ENCODE measurements at regions not wholly inside any gene's neighbourhood (a gene's known extent, or its start where the extent isn't known, plus 50 kb on each side); places are given as distances from the start of the nearest gene placed in this dataset.

- no peak for FAIRE-seq
Observed at GRCh38 chr1:199723250-199723956, 304.1 kb upstream of the NR5A2 start.

GRCh38 chr1:199724049-199724448 lies 303.5 kb upstream of the NR5A2 start:
- no peak for FAIRE-seq

- FAIRE-seq = no peak
Observed at GRCh38 chr1:199725002-199725565, 302.4 kb upstream of the NR5A2 start.

GRCh38 chr1:199727682-199728081 lies 299.8 kb upstream of the NR5A2 start:
- no peak for FAIRE-seq

- FAIRE-seq = no peak
Observed at GRCh38 chr1:199728345-199728744, 299.2 kb upstream of the NR5A2 start.

- FAIRE-seq = no peak
Observed at GRCh38 chr1:199733125-199733524, 294.4 kb upstream of the NR5A2 start.

GRCh38 chr1:199734186-199734585 lies 293.3 kb upstream of the NR5A2 start:
- no peak for FAIRE-seq

GRCh38 chr1:199735660-199736059 lies 291.9 kb upstream of the NR5A2 start:
- no peak for FAIRE-seq

- FAIRE-seq = no peak
Observed at GRCh38 chr1:199736646-199737045, 290.9 kb upstream of the NR5A2 start.

- no peak for FAIRE-seq
Observed at GRCh38 chr1:199741586-199741985, 285.9 kb upstream of the NR5A2 start.

GRCh38 chr1:199742547-199742946 lies 285.0 kb upstream of the NR5A2 start:
- no peak for FAIRE-seq

- FAIRE-seq = no peak
Observed at GRCh38 chr1:199743227-199743626, 284.3 kb upstream of the NR5A2 start.

- FAIRE-seq = no peak
Observed at GRCh38 chr1:199746666-199747384, 280.7 kb upstream of the NR5A2 start.

GRCh38 chr1:199747984-199748383 lies 279.5 kb upstream of the NR5A2 start:
- FAIRE-seq = no peak

GRCh38 chr1:199751506-199751905 lies 276.0 kb upstream of the NR5A2 start:
- FAIRE-seq = no peak

- no peak for FAIRE-seq
Observed at GRCh38 chr1:199751962-199752687, 275.4 kb upstream of the NR5A2 start.

- FAIRE-seq = no peak
Observed at GRCh38 chr1:199752688-199753027, 274.9 kb upstream of the NR5A2 start.

- no peak for FAIRE-seq
Observed at GRCh38 chr1:199753513-199753912, 274.0 kb upstream of the NR5A2 start.

GRCh38 chr1:199756066-199756465 lies 271.4 kb upstream of the NR5A2 start:
- FAIRE-seq = no peak

- no peak for FAIRE-seq
Observed at GRCh38 chr1:199758626-199759255, 268.8 kb upstream of the NR5A2 start.

GRCh38 chr1:199759268-199759730 lies 268.2 kb upstream of the NR5A2 start:
- no peak for FAIRE-seq

GRCh38 chr1:199762572-199762971 lies 264.9 kb upstream of the NR5A2 start:
- no peak for FAIRE-seq

- no peak for FAIRE-seq
Observed at GRCh38 chr1:199766218-199766792, 261.2 kb upstream of the NR5A2 start.
